Pancreas (tissue), 10 donors: ENCODE measurements at regions not wholly inside any gene's neighbourhood (a gene's known extent, or its start where the extent isn't known, plus 50 kb on each side); places are given as distances from the start of the nearest gene placed in this dataset.
A peak's percentile ranks its signal among the peaks of the same experiment; 100 is the strongest.

Experiments used
- ATAC-seq, 4 donors: fragments of 200-7000 bp; cut with Tn5 transposase; one replicate each; pipeline versions ENCODE4 v1.8.0 to v1.9.1; 2020; ENCODE audit warnings: mild to moderate bottlenecking in 4 of 4, moderate library complexity in 4 of 4
- DNase-seq, 6 donors: peaks; one replicate each; pipeline ENCODE4 v3.0.0-alpha.2; 2020
- FAIRE-seq: peaks from 2 replicates; lab custom pipeline; 2012; peaks lifted over from hg19 to GRCh38; lab: Jason Lieb, UNC
- H3K27ac ChIP-seq, 4 donors: fragments of 200-600 bp; sonication (generic); 1 replicate in 3 of 4; 2 replicates in 1 of 4; pipeline versions ENCODE4 v1.5.0 to v1.8.0; 2020
- H3K27me3 ChIP-seq, 4 donors: fragments of 200-600 bp; one replicate each; pipeline ENCODE4 v1.8.0; 2021
- H3K36me3 ChIP-seq, 3 donors: fragments of 200-600 bp; sonication (generic) in 1 of 3; one replicate each; pipeline versions ENCODE4 v1.5.0 to v1.8.0; 2020 to 2021
- H3K4me1 ChIP-seq, 3 donors: fragments of 200-600 bp; one replicate each; pipeline ENCODE4 v1.8.0; 2021
- H3K4me3 ChIP-seq, 4 donors: fragments of 200-600 bp; sonication (generic) in 2 of 4; one replicate each; pipeline versions ENCODE4 v1.5.0 to v1.8.0; 2020 to 2021
- H3K9me3 ChIP-seq, 4 donors: fragments of 200-600 bp; one replicate each; pipeline ENCODE4 v1.8.0; 2021
- WGBS, 2 donors: extraction: QIAGEN DNeasy Blood & Tissue Kit; methylation state at CpG; one replicate each; pipeline ENCODE4 v1.1.7; 2013; 5-methylcytosine and 5-hydroxymethylcytosine counted together
- intact Hi-C, 3 donors: fragments of 100-400 bp; cut with DNase I; formaldehyde crosslinking; loops; one replicate each; pipeline versions ENCODE4 v1.11.1 to v1.14.2; 2022
- TF ChIP-seq, protein P1 (sequence below), 4 donors: fragments of 200-600 bp; sonication (generic) in 3 of 4; IDR thresholded peaks; one replicate each; pipeline versions ENCODE4 v1.5.0 to v1.8.0; 2021; ENCODE audit warnings: antibody characterized with exemption in 4 of 4
- donor health status: healthy with polysubstance abuse.
- donor health status: DM: no; HTN: no; CAD: no; lungs with moderate emphysema.
- donor health status: DM: no; HTN: no; CAD: no.
- donor health status: control.
- donor health status: control.
- donor health status: Bipolar disorder and iron deficiency.
- donor health status: DM: yes; HTN: yes; CAD: no.
- donor health status: DM: no; HTN: no; CAD: no.
- donor health status: DM: no; HTN: no; CAD: no.
- donor health status: DM: yes; HTN: yes; CAD: no.

GRCh38 chr3:159186581-159186980 lies 384.7 kb downstream of the MFSD1 start:
- H3K4me3 ChIP-seq: no peak overlapping the region
- no peaks in the 10 kb centered on the region for H3K9me3 ChIP-seq
- H3K36me3 ChIP-seq: no peaks in the 10 kb centered on the region
- H3K27me3 ChIP-seq: no peaks in the 10 kb centered on the region
- intact Hi-C loops: no loop called here
- no peak for FAIRE-seq
- peaks cover 0 to 7% (median 0%) of the 10 kb centered on the region in 3 donors for H3K4me1 ChIP-seq
- TF ChIP-seq, protein P1, sequence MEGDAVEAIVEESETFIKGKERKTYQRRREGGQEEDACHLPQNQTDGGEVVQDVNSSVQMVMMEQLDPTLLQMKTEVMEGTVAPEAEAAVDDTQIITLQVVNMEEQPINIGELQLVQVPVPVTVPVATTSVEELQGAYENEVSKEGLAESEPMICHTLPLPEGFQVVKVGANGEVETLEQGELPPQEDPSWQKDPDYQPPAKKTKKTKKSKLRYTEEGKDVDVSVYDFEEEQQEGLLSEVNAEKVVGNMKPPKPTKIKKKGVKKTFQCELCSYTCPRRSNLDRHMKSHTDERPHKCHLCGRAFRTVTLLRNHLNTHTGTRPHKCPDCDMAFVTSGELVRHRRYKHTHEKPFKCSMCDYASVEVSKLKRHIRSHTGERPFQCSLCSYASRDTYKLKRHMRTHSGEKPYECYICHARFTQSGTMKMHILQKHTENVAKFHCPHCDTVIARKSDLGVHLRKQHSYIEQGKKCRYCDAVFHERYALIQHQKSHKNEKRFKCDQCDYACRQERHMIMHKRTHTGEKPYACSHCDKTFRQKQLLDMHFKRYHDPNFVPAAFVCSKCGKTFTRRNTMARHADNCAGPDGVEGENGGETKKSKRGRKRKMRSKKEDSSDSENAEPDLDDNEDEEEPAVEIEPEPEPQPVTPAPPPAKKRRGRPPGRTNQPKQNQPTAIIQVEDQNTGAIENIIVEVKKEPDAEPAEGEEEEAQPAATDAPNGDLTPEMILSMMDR (IDR thresholded peaks at IDR 0.05): no peak
- ATAC-seq: no peak
- 66 to 70% methylated on average over 2 of the region's 2 CpGs for WGBS, 2 donors
- no peak overlapping the region for H3K27ac ChIP-seq
- no peak for DNase-seq

- FAIRE-seq (no peak), ATAC-seq (peak; percentile 82 to 94 (median 86)), DNase-seq (peak in 5 of 6 donors; percentile 17 to 49 (median 44))
- Histone ChIP-seq H3K27me3 (no peaks in the 10 kb centered on the region), H3K4me3 (no peak overlapping the region), H3K27ac (no peak overlapping the region), H3K36me3 (no peaks in the 10 kb centered on the region), H3K9me3 (no peaks in the 10 kb centered on the region), H3K4me1 (peaks cover 0 to 7% (median 0%) of the 10 kb centered on the region in 3 donors)
- WGBS, 2 donors: 54 to 60% methylated on average over 10 of the region's 10 CpGs
- TF ChIP-seq, protein P1 (IDR thresholded peaks at IDR 0.05): no peak
- intact Hi-C loops: no loop called here
Measured at GRCh38 chr3:159187232-159187631, 385.4 kb downstream of the MFSD1 start.

DNA sequence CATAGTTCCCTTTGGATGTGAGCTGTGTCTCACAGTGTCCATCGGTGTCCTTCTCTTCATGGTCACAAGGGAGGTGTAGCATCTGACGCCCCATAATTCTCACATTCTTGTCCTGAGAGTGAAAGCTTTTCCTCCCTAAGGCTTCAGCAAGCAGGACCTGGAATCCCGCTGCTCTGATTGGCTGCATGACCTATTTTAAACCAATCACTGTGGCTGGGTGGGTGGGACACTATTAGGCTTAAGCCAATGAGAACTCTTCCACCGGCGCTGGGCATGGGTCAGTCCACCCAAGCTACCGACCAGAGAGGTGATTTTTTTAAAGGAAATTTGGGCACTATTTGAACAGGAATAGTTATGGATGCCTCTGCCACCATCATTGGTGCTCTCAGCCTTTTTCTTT lies 385.9 kb downstream of the MFSD1 start:
- no peaks in the 10 kb centered on the region for H3K27me3 ChIP-seq
- no peak overlapping the region for H3K4me3 ChIP-seq
- 77 to 78% methylated on average over 6 of the region's 6 CpGs for WGBS, 2 donors
- no peaks in the 10 kb centered on the region for H3K9me3 ChIP-seq
- FAIRE-seq: no peak
- TF ChIP-seq, protein P1 (IDR thresholded peaks at IDR 0.05): no peak
- H3K27ac ChIP-seq: no peak overlapping the region
- no peak for ATAC-seq
- no peak for DNase-seq
- H3K36me3 ChIP-seq: no peaks in the 10 kb centered on the region
- intact Hi-C loops: no loop called here
- peaks cover 0 to 7% (median 0%) of the 10 kb centered on the region in 3 donors for H3K4me1 ChIP-seq

DNA sequence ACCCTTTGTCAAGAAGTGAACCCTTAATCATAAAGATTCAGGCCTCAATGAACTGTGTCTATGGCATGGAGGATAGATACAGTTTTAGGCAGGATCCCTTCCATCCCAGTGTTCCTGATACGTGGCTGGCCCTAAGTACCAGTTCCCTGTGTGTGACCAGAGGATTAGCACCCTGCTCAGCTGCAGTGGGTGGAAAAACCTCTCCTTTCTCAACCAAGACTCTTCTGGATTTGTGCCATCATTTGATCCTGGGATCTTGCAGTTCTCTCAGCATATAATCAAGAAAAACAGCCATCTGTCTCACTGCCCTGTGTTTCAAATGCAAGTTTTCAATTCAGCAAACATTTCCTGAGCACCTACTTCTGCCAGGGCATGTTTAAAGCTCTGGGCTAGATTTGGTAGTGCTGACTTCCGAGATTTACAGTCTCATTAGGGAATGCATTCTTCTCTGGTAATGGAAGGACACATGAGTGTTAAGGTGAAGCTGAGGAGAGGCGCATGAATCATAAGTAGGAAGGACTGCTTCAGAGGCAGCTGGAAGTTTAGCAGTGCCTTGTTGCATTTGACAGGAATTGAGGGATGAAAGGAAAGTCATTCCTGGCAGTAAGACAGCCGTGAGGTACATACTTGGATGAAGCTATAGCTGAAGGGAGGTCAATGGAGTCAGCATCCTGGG lies 388.3 kb downstream of the MFSD1 start:
- H3K27ac ChIP-seq: no peak overlapping the region
- FAIRE-seq: no peak
- no peaks in the 10 kb centered on the region for H3K9me3 ChIP-seq
- H3K27me3 ChIP-seq: no peaks in the 10 kb centered on the region
- TF ChIP-seq, protein P1 (IDR thresholded peaks at IDR 0.05): no peak
- no peak for DNase-seq
- no peaks in the 10 kb centered on the region for H3K36me3 ChIP-seq
- ATAC-seq: no peak
- no peak overlapping the region for H3K4me3 ChIP-seq
- WGBS, 2 donors: 79 to 84% methylated on average over 4 of the region's 4 CpGs
- intact Hi-C loops: no loop called here
- H3K4me1 ChIP-seq: peaks cover 0 to 7% (median 0%) of the 10 kb centered on the region in 3 donors

GRCh38 chr3:159191447-159191846 lies 389.6 kb downstream of the MFSD1 start:
- Histone ChIP-seq H3K4me3 (no peak overlapping the region), H3K4me1 (peaks cover 0 to 7% (median 0%) of the 10 kb centered on the region in 3 donors), H3K27ac (no peak overlapping the region), H3K9me3 (no peaks in the 10 kb centered on the region), H3K36me3 (no peaks in the 10 kb centered on the region), H3K27me3 (no peaks in the 10 kb centered on the region)
- ATAC-seq (no peak), DNase-seq (no peak), FAIRE-seq (no peak)
- TF ChIP-seq, protein P1 (IDR thresholded peaks at IDR 0.05): no peak
- intact Hi-C loops: no loop called here
- 71 to 82% methylated on average over 4 of the region's 4 CpGs for WGBS, 2 donors
